Suprapubic skin (tissue), 4 donors: ENCODE measurements at regions not wholly inside any gene's neighbourhood (a gene's known extent, or its start where the extent isn't known, plus 50 kb on each side); places are given as distances from the start of the nearest gene placed in this dataset.

Source experiments
- EP300 ChIP-seq: sonication (generic); formaldehyde crosslinking; IDR thresholded peaks from one replicate; pipeline ENCODE4 v1.6.1; 2017; ENCODE audit warnings: antibody characterized with exemption
- POLR2A ChIP-seq, 2 donors: fragments of 450-650 bp; IDR thresholded peaks; one replicate each; pipeline ENCODE4 v1.6.1; 2017; ENCODE audit warnings: antibody characterized with exemption in 2 of 2, mild to moderate bottlenecking in 2 of 2, moderate library complexity in 2 of 2
- POLR2AphosphoS5 ChIP-seq, 3 donors: sonication (generic); formaldehyde crosslinking; IDR thresholded peaks; one replicate each; pipeline ENCODE4 v1.6.1; 2017; ENCODE audit warnings: antibody characterized with exemption in 3 of 3
- TF ChIP-seq, protein P1 (sequence below), 2 donors: fragments of 200-600 bp in 1 of 2; fragments of 450-650 bp in 1 of 2; sonication (generic) in 1 of 2; IDR thresholded peaks; one replicate each; pipeline ENCODE4 v1.5.1; 2016 to 2019; ENCODE audit warnings: antibody characterized with exemption in 2 of 2, mild to moderate bottlenecking in 1 of 2, moderate library complexity in 1 of 2

DNA sequence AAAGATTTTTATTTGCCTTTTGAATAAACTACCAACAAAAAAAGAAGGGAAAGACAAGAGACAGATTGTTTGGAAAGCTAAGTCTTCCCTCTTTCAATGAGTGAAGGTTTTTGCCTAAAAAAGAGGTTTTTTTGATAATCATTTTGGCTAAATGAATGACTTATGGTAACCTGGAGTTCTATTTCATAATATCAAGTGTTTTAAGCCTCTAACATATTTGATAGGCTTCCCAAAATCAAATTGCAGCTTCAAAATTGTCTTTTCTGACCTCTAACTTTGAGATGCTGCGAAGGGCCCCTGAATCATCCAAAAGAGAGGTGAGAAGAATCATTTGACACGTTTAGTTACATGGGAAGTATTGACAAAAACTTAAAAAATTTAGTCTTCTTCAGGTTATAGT is 53.0 kb upstream of the NAMPT start:
- TF ChIP-seq POLR2AphosphoS5 (IDR thresholded peaks at IDR 0.05) (no peak), POLR2A (IDR thresholded peaks at IDR 0.05) (no peak), EP300 (no peak)
- TF ChIP-seq, protein P1, sequence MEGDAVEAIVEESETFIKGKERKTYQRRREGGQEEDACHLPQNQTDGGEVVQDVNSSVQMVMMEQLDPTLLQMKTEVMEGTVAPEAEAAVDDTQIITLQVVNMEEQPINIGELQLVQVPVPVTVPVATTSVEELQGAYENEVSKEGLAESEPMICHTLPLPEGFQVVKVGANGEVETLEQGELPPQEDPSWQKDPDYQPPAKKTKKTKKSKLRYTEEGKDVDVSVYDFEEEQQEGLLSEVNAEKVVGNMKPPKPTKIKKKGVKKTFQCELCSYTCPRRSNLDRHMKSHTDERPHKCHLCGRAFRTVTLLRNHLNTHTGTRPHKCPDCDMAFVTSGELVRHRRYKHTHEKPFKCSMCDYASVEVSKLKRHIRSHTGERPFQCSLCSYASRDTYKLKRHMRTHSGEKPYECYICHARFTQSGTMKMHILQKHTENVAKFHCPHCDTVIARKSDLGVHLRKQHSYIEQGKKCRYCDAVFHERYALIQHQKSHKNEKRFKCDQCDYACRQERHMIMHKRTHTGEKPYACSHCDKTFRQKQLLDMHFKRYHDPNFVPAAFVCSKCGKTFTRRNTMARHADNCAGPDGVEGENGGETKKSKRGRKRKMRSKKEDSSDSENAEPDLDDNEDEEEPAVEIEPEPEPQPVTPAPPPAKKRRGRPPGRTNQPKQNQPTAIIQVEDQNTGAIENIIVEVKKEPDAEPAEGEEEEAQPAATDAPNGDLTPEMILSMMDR (IDR thresholded peaks at IDR 0.05): no peak
